T-helper 1 cell treated with Interleukin-12 subunit alpha and Interleukin-12 subunit beta and Interleukin-4 antibody, amounts not matched to agents 30 μg/mL and 1 μg/mL, for 36 hours (primary cell): ENCODE measurements at regions not wholly inside any gene's neighbourhood (a gene's known extent, or its start where the extent isn't known, plus 50 kb on each side); places are given as distances from the start of the nearest gene placed in this dataset.
"Not testable (repeated sequence)": the region's sequence is repeated elsewhere in the genome, so short reads cannot be mapped to it uniquely, and the experiment has no call there.

Experiments
- H3K27ac Mint-ChIP-seq: one replicate; pipeline ENCODE4 v1.8.0; 2021; ENCODE audit warnings: mild to moderate bottlenecking, mixed read lengths
- H3K27me3 Mint-ChIP-seq: one replicate; pipeline ENCODE4 v1.8.0; 2021; ENCODE audit warnings: low read depth, mixed read lengths
- H3K36me3 Mint-ChIP-seq: one replicate; pipeline ENCODE4 v1.8.0; 2021; ENCODE audit warnings: low read depth, mixed read lengths
- H3K4me1 Mint-ChIP-seq: one replicate; pipeline ENCODE4 v1.8.0; 2021; ENCODE audit warnings: low read depth, mixed read lengths
- H3K4me3 Mint-ChIP-seq: one replicate; pipeline ENCODE4 v1.8.0; 2021; ENCODE audit warnings: mild to moderate bottlenecking, moderate library complexity, mixed read lengths
- H3K9me3 Mint-ChIP-seq: one replicate; pipeline ENCODE4 v1.8.0; 2021; ENCODE audit warnings: mixed read lengths

DNA sequence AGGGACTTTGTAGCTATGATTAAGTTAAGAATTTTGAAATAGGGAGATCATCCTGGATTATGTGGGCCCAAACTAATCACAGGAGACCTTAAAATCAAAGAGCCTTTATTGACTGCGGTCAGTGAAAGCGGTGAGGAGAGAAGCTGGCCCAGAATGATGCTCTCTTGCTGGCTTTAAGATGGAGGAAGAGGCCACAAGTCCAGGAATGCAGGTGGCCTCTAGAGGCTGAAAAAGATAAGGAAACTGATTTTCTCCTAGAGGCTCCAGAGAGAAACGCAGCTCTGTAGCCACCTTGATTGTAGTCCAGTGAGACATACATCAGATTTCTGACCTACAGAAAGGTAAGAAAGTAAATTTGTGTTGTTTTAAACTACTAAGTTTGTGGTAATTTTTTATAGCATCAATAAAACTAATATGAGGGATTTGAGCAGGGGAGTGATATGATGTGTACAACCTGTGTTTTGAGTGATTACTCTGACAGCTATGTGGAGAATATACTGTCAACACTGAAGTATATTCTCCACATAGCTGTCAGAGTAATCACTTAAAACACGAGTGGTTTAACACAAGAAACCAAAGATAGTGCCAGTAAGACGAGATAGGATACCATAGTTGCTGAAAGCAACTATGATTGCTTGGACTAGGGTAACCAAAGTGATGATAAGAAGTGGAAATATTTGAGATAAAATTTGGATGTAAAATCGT is 364.4 kb upstream of the CHST9 start:
- peaks cover 10% of the 10 kb centered on the region for H3K9me3 Mint-ChIP-seq
- H3K4me1 Mint-ChIP-seq: no peaks in the 10 kb centered on the region
- no peaks in the 10 kb centered on the region for H3K27me3 Mint-ChIP-seq
- no peaks in the 10 kb centered on the region for H3K36me3 Mint-ChIP-seq
- no peak overlapping the region for H3K27ac Mint-ChIP-seq
- H3K4me3 Mint-ChIP-seq: no peak overlapping the region

DNA sequence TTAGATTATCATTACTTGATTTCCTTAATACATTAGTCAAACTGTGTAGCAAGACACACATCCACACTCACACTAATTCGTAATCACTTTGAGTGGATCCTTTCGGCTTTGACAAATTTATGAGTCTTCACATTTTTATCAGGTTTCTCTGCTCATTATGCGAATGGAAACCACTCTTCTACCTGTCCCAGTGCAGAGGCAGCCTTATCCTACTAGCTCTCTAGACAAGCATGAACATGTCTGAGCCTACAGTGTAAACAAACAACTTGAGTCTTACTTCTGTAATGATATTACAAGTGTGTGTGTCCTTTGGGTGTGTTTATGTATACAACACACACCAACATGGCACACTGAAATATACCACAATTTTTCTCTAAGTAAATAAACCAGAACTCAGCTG is 361.9 kb upstream of the CHST9 start:
- H3K9me3 Mint-ChIP-seq: peaks cover 6% of the 10 kb centered on the region
- H3K27me3 Mint-ChIP-seq: no peaks in the 10 kb centered on the region
- no peak overlapping the region for H3K4me3 Mint-ChIP-seq
- no peak overlapping the region for H3K27ac Mint-ChIP-seq
- no peaks in the 10 kb centered on the region for H3K4me1 Mint-ChIP-seq
- no peaks in the 10 kb centered on the region for H3K36me3 Mint-ChIP-seq

DNA sequence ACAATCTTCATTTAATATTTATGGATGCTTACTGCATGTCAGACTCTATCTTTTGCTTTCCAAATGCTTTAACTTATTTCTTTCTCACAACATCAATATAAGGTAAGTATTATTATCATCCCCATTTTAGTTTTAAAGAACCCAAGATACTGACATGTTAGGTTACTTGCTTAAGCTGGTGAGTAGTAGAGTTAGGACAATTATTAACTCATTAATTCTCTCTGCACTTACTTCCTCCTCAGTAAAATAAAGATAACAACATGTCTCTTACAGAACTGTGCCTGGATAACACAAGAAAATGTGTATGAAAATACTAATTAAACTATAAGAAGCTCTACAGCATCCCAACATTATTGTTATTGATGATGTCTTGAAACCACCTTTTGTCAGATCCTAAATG is 359.1 kb upstream of the CHST9 start:
- Mint-ChIP-seq H3K36me3 (no peaks in the 10 kb centered on the region), H3K27ac (no peak overlapping the region), H3K4me3 (no peak overlapping the region), H3K4me1 (no peaks in the 10 kb centered on the region), H3K27me3 (no peaks in the 10 kb centered on the region), H3K9me3 (peaks cover 6% of the 10 kb centered on the region)

DNA sequence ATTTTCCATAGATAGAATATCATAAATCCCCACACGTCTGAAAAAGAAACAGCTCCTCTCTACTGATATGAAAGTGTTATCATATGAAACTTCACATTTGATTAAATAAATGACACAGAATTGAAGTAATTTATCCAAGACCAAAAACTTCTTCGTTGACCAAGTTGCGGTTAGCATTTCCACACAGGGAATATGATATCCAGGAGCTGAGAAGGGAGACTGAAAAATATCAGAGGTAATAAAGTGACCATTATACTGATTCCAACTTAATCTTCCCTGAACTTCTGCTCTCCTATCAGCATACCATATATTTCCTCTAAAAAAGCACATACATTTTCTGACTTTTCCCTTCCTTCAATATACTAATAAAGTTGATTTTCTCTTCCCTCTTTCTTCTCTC is 356.2 kb upstream of the CHST9 start:
- Mint-ChIP-seq H3K4me1 (no peaks in the 10 kb centered on the region), H3K9me3 (peaks cover 2% of the 10 kb centered on the region)

DNA sequence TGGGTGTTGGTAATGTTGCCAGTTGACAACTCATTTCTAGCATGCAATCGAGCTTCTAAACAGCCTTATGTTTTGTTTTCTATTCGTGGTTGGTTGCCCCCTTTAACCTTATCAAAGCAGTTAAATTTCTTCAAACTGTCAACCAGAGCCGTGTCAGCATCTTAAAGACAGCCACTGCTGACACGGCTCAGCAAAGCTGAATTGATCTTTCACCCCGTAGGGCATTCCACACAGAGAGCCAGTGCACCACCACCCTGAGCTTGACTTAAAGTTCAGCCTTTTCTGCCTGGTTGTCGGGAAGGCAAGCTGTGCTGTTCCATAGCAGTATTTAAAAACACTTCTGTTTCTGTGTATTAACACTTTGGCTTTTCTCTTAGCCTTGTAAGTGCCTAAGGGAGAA is 355.0 kb upstream of the CHST9 start:
- Mint-ChIP-seq H3K27me3 (no peaks in the 10 kb centered on the region), H3K4me1 (no peaks in the 10 kb centered on the region), H3K4me3 (no peak overlapping the region), H3K36me3 (no peaks in the 10 kb centered on the region), H3K9me3 (no peaks in the 10 kb centered on the region), H3K27ac (no peak overlapping the region)

More for the DNA sequence above, 356.2 kb upstream of the CHST9 start:
- no peak overlapping the region for H3K27ac Mint-ChIP-seq
- H3K27me3 Mint-ChIP-seq: no peaks in the 10 kb centered on the region
- no peak overlapping the region for H3K4me3 Mint-ChIP-seq
- H3K36me3 Mint-ChIP-seq: no peaks in the 10 kb centered on the region

DNA sequence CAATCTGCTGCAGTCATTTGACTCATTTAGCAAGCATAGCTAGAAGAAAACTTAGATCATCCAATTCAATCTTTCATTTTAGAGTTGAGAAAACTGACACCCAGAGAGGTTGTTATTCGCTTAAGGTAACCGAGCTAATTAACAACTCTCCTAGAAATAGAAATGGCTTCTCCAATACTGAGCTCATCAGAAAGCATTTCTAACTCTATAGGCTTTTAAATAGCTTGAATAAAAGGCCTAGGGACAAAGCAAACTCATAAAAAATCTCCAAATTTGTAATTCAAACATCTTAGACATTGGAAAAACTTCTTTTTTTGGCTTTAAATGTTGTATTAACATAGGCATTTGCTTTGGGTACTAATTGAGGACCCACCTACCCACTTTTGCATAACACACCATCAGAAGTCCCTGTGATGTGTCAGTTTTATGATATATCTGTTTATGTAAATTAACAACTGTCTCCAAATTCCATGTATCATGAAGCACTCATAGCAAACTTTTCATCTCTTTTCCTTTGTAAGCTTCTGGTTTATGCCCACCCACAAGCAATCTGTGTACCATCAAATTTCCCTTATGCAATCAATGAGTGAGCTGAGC is 343.9 kb upstream of the CHST9 start:
- no peaks in the 10 kb centered on the region for H3K27me3 Mint-ChIP-seq
- H3K4me3 Mint-ChIP-seq: no peak overlapping the region
- no peaks in the 10 kb centered on the region for H3K36me3 Mint-ChIP-seq

DNA sequence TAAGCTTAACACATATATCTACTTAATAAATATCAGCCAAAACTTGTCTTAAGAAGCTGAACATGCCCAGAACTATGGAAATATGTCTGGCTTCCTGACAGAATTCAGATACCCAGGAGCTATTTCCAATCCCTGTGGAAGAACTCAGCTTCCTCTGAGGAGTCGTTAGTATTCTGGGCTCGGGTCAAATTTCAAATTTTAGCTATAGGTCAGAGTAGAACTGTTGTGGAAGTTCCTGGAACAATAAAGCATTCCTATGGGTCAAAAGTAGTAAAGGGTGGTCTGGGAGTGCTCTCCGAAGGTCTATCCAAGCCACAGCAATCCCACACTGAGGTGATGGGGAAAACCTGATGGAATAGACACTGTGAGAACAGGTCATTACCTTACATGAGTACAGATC is 342.7 kb upstream of the CHST9 start:
- H3K36me3 Mint-ChIP-seq: no peaks in the 10 kb centered on the region
- peaks cover 11% of the 10 kb centered on the region for H3K9me3 Mint-ChIP-seq
- H3K4me1 Mint-ChIP-seq: no peaks in the 10 kb centered on the region
- H3K27me3 Mint-ChIP-seq: no peaks in the 10 kb centered on the region
- H3K4me3 Mint-ChIP-seq: no peak overlapping the region
- no peak overlapping the region for H3K27ac Mint-ChIP-seq

More for the DNA sequence above, 343.9 kb upstream of the CHST9 start:
- no peak overlapping the region for H3K27ac Mint-ChIP-seq
- H3K4me1 Mint-ChIP-seq: no peaks in the 10 kb centered on the region
- H3K9me3 Mint-ChIP-seq: peaks cover 5% of the 10 kb centered on the region

DNA sequence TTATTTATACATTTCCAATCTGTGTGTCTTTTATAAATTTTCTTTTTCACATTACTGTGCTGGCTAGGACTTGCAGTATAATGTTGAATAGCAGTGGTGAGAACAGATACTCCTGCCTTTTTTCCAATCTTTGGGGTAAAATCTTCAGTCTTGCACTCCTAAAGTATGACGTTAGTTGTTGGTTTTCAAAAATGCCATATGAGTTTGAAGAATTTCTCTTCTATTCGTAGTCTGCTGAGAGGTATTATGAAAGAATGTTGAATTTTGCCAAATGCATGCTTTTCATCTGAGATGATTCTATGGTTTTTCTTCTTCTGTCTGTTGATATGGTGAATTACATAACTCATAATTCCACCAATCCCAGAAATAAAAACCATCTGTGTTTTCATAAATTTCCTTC is 335.3 kb upstream of the CHST9 start:
- Mint-ChIP-seq H3K27me3 (no peaks in the 10 kb centered on the region), H3K9me3 (peaks cover 6% of the 10 kb centered on the region), H3K36me3 (no peaks in the 10 kb centered on the region), H3K4me1 (no peaks in the 10 kb centered on the region), H3K27ac (no peak overlapping the region), H3K4me3 (no peak overlapping the region)

DNA sequence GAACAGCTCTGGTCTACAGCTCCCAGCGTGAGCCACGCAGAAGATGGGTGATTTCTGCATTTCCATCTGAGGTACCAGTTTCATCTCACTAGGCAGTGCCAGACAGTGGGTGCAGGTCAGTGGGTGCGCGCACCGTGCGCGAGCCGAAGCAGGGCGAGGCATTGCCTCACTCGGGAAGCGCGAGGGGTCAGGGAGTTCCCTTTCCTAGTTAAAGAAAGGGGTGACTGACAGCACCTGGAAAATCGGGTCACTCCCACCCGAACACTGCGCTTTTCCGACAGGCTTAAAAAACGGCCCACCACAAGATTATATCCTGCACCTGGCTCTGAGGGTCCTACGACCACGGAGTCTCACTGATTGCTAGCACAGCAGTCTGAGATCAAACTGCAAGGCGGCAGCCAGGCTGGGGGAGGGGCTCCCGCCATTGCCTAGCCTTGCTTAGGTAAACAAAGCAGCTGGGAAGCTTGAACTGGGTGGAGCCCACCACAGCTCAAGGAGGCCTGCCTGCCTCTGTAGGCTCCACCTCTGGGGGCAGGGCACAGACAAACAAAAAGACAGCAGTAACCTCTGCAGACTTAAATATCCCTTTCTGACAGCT is 325.0 kb upstream of the CHST9 start:
- not testable (repeated sequence) for H3K27ac Mint-ChIP-seq, H3K4me1 Mint-ChIP-seq, H3K4me3 Mint-ChIP-seq, H3K36me3 Mint-ChIP-seq, H3K27me3 Mint-ChIP-seq
- H3K9me3 Mint-ChIP-seq: peaks cover 17% of the 10 kb centered on the region

DNA sequence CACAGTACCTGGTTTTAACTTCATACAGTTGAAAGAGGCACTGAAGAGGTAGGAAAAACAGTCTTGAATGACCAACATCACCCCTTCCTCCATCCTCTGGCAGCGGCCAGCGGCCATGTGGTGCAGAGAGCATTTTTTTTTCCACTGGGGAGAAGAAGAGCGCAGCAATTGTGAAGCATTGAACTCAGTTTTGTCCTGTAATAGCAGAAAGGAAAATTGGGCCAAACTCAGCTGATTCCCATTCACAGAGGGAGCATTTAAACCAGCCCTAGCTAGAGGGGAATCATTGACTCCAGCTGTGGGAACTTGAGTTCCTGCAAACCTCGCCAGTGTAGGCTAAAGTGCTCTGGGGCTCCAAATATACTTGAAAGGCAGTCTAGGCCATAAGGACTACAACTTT is 316.6 kb upstream of the CHST9 start:
- no peaks in the 10 kb centered on the region for H3K27me3 Mint-ChIP-seq

DNA sequence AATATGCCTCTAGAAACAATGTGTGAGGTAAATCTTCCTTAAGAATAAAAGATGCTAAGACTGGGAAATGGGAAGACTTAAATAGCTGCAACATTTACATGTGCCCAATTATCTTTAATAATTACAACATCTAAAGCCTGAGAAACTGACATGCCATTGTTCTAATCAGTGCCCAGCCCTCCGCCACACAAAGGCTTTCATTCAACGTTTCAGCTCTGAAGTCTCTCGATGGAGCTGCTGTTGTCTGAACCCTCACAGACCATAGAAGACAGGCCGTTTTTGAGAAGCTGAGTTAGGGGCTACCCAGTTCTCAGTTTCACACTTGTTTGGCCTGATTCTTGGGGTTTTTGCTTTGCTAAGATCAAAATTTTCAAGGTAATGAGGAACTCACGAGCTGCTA is 315.4 kb upstream of the CHST9 start:
- no peaks in the 10 kb centered on the region for H3K9me3 Mint-ChIP-seq
- no peak overlapping the region for H3K27ac Mint-ChIP-seq
- H3K4me3 Mint-ChIP-seq: no peak overlapping the region
- H3K36me3 Mint-ChIP-seq: no peaks in the 10 kb centered on the region
- no peaks in the 10 kb centered on the region for H3K4me1 Mint-ChIP-seq
- no peaks in the 10 kb centered on the region for H3K27me3 Mint-ChIP-seq

More for the DNA sequence above, 316.6 kb upstream of the CHST9 start:
- H3K4me1 Mint-ChIP-seq: no peaks in the 10 kb centered on the region
- H3K4me3 Mint-ChIP-seq: no peak overlapping the region
- no peaks in the 10 kb centered on the region for H3K9me3 Mint-ChIP-seq
- H3K36me3 Mint-ChIP-seq: no peaks in the 10 kb centered on the region
- no peak overlapping the region for H3K27ac Mint-ChIP-seq

DNA sequence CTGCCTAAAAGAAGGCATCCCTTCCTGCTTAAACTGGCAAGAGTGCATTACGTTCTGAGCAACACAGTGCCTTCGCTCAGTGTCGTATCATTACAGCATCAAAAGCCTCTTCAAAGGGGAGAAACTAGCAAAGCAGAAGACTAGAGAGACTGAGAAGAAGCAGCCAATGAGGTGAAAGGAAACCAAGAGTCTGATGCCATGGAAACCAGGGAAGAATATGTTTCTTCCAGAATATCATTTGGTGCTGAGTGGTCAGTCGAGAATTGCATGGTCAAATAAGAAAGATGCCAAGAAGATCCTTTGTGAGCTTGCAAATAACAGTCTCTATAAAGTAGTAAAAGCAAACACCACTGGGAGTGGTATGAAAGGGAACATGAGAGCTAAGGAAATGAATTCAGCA is 312.1 kb upstream of the CHST9 start:
- Mint-ChIP-seq H3K9me3 (no peaks in the 10 kb centered on the region), H3K4me3 (no peak overlapping the region), H3K27me3 (no peaks in the 10 kb centered on the region), H3K27ac (no peak overlapping the region), H3K36me3 (no peaks in the 10 kb centered on the region), H3K4me1 (no peaks in the 10 kb centered on the region)

DNA sequence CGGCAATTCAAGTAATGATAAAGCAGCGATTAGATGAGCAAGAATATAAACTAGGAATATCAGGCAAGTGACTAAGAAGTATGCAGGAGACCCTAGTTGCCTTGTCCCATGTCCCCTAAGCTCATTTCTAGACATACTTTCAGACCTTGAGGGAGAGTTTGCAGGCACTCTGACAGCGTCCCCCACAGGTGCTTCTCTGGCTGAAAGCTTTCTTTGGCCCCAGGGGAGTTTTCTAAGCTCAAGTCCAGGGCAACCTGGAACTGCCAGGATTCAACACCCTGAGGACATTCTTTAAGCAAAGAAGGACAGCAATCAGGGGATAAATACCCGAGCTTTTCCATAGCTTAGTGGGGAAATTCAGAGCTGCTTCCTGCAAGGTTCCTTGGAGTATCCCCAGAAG is 308.1 kb upstream of the CHST9 start:
- no peaks in the 10 kb centered on the region for H3K4me1 Mint-ChIP-seq
- H3K27me3 Mint-ChIP-seq: no peaks in the 10 kb centered on the region
- H3K36me3 Mint-ChIP-seq: no peaks in the 10 kb centered on the region
- no peak overlapping the region for H3K27ac Mint-ChIP-seq
- H3K4me3 Mint-ChIP-seq: no peak overlapping the region
- no peaks in the 10 kb centered on the region for H3K9me3 Mint-ChIP-seq

DNA sequence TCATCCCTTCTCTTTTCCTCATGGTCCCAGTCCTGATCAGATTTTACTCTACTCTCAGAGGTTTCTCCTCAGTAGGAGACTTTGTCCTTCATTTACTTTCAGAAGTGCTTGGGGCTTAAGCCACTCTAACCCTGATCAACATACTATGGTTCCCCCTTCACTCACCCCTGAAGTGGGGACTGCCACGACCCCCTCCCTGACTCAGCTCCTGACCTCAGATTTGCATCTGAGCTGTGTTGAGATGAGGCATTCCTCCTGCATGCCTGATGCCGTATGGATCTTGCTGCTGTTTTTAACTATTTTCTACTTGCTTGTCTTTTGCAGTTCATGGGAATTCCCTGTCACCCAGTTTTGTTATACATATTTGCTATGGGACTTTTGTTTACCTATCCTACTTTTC is 306.7 kb upstream of the CHST9 start:
- Mint-ChIP-seq H3K27ac (no peak overlapping the region), H3K9me3 (no peaks in the 10 kb centered on the region), H3K4me1 (no peaks in the 10 kb centered on the region), H3K36me3 (no peaks in the 10 kb centered on the region), H3K27me3 (no peaks in the 10 kb centered on the region), H3K4me3 (no peak overlapping the region)

DNA sequence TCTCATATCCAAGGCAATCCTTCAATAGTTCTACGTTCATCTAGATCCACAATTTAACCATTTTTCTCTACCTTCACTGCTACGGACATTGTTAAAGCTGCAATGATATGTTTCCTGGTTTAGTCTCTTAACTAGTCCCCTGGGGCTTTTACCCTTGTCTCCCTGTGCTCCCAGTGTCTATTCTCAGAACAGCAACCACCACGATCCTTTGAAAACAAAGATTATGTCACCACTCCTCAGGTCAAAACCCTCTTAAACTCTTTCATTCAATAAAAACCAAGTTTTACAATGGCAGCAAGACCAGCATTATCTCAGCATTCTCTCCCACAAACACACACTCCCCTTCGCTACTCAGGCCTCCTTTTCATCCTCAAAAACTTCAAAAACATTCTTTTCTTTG is 298.2 kb upstream of the CHST9 start:
- Mint-ChIP-seq H3K36me3 (no peaks in the 10 kb centered on the region), H3K27me3 (no peaks in the 10 kb centered on the region), H3K9me3 (no peaks in the 10 kb centered on the region), H3K4me1 (no peaks in the 10 kb centered on the region), H3K27ac (no peak overlapping the region), H3K4me3 (no peak overlapping the region)
